HepG2 (cell line): ENCODE measurements at regions not wholly inside any gene's neighbourhood (a gene's known extent, or its start where the extent isn't known, plus 50 kb on each side); places are given as distances from the start of the nearest gene placed in this dataset.

Experiments used
- ATAC-seq: fragments of 200-7000 bp; cut with Tn5 transposase; 3 replicates; pipeline ENCODE4 v1.9.1; 2020; ENCODE audit warnings: mild to moderate bottlenecking, moderate library complexity
- BruUV-seq: library from RNA; stranded (reverse); fragments of 400-500 nt; replicated peaks from 2 replicates; lab custom pipeline; 2021; lab: Mats Ljungman, UMichigan
- CTCF ChIA-PET: fragments of 300-600 bp; formaldehyde crosslinking; extraction: SDS; loops from one replicate; lab custom pipeline; 2021; ENCODE audit warnings: low total read pairs, inconsistent platforms, low intra/inter-chr PET ratio; lab: Yijun Ruan, JAX
- POLR2A ChIA-PET: fragments of 350-600 bp; sonication (Branson Sonifier 250); formaldehyde crosslinking; loops from one replicate; lab custom pipeline; 2020; ENCODE audit warnings: antibody characterized with exemption, inconsistent platforms; lab: Yijun Ruan, JAX
- DNase-seq: peaks from one replicate; pipeline ENCODE4 v3.0.0-alpha.2; 2015; ENCODE audit warnings: low spot score
- FAIRE-seq: peaks from 3 replicates; lab custom pipeline; 2011; peaks lifted over from hg19 to GRCh38; lab: Jason Lieb, UNC
- H2AFZ ChIP-seq: one replicate; pipeline ENCODE4 v1.6.1; 2011; ENCODE audit warnings: low read length, inconsistent platforms
- H3K27ac ChIP-seq: fragments of 300-600 bp; 3 replicates; pipeline ENCODE4 v1.8.0; 2011; ENCODE audit warnings: mixed run types, mild to moderate bottlenecking, mixed read lengths, low read length, inconsistent platforms; ENCODE audit not compliant: insufficient read depth; ENCODE audit errors: extremely low read length
- H3K27me3 ChIP-seq, 2 experiments: fragments of 200-600 bp in 1 of 2; 2 replicates in 1 of 2; 3 replicates in 1 of 2; pipeline versions ENCODE4 v1.6.0 to v1.8.0; 2011; ENCODE audit warnings: low read length in 2 of 2, mild to moderate bottlenecking in 2 of 2, moderate library complexity in 2 of 2, inconsistent platforms in 1 of 2; ENCODE audit not compliant: insufficient read depth in 2 of 2, control insufficient read depth in 1 of 2
- H3K36me3 ChIP-seq, 2 experiments: fragments of 200-600 bp in 1 of 2; replicated peaks in 1 of 2; 2 replicates in 1 of 2; 3 replicates in 1 of 2; pipeline versions ENCODE4 v1.5.1 to v1.8.0; 2011; ENCODE audit warnings: low read length in 2 of 2, inconsistent platforms in 1 of 2; ENCODE audit not compliant: insufficient read depth in 2 of 2, control insufficient read depth in 1 of 2
- H3K4me1 ChIP-seq: 2 replicates; pipeline ENCODE4 v1.5.1; 2012; ENCODE audit warnings: low read length, inconsistent platforms; ENCODE audit not compliant: insufficient read depth
- H3K4me2 ChIP-seq: 2 replicates; pipeline ENCODE4 v1.6.0; 2011; ENCODE audit warnings: low read depth, low read length, inconsistent platforms
- H3K4me3 ChIP-seq, 3 experiments: fragments of 200-600 bp in 1 of 3; sonication (generic), shearing (Covaris generic) in 1 of 3; replicated peaks in 1 of 3; 2 replicates each; pipeline ENCODE4 v1.5.1; 2011 to 2016; ENCODE audit warnings: low read length in 3 of 3, inconsistent platforms in 2 of 3, low read depth in 2 of 3, mild to moderate bottlenecking in 2 of 3, control low read depth in 1 of 3, mixed read lengths in 1 of 3; ENCODE audit not compliant: insufficient read depth in 1 of 3
- H3K79me2 ChIP-seq: one replicate; pipeline ENCODE4 v1.6.1; 2011; ENCODE audit warnings: low read length, inconsistent platforms; ENCODE audit not compliant: insufficient read depth
- H3K9ac ChIP-seq: 2 replicates; pipeline ENCODE4 v1.6.0; 2011; ENCODE audit warnings: mild to moderate bottlenecking, low read depth, low read length, inconsistent platforms; ENCODE audit not compliant: insufficient read depth
- H3K9me3 ChIP-seq: 2 replicates; pipeline ENCODE4 v1.5.1; 2012; ENCODE audit warnings: mild to moderate bottlenecking, low read length
- H4K20me1 ChIP-seq: 2 replicates; pipeline ENCODE4 v1.6.0; 2011; ENCODE audit warnings: inconsistent platforms, mild to moderate bottlenecking, low read length, moderate library complexity; ENCODE audit not compliant: insufficient read depth
- CENPT ChIP-seq: sonication (generic); formaldehyde crosslinking; IDR thresholded peaks from 2 replicates; pipeline ENCODE4 v1.8.0; 2022; ENCODE audit warnings: low read depth, mild to moderate bottlenecking, moderate library complexity, missing genetic modification reagents
- ELF4 ChIP-seq: sonication (generic); formaldehyde crosslinking; IDR thresholded peaks from 2 replicates; pipeline ENCODE4 v1.5.0; 2020; ENCODE audit warnings: missing genetic modification reagents, mild to moderate bottlenecking, moderate library complexity, borderline replicate concordance
- JUND ChIP-seq: sonication (generic); formaldehyde crosslinking; IDR thresholded peaks from 2 replicates; pipeline ENCODE4 v1.8.0; 2022; ENCODE audit warnings: mild to moderate bottlenecking, missing genetic modification reagents
- KAT7 ChIP-seq: IDR thresholded peaks from 2 replicates; pipeline ENCODE4 v1.6.1; 2018; ENCODE audit warnings: borderline replicate concordance, missing compliant biosample characterization
- KDM5A ChIP-seq: fragments of 200-600 bp; sonication (generic); IDR thresholded peaks from 2 replicates; pipeline ENCODE4 v1.7.0; 2018; ENCODE audit warnings: antibody characterized with exemption, mild to moderate bottlenecking, low read length, borderline replicate concordance
- KDM6A ChIP-seq: IDR thresholded peaks from 2 replicates; pipeline ENCODE4 v1.6.1; 2016; ENCODE audit warnings: low read depth
- MED1 ChIP-seq: sonication (generic); formaldehyde crosslinking; IDR thresholded peaks from 2 replicates; pipeline ENCODE4 v1.4.0; 2020; ENCODE audit warnings: missing genetic modification reagents
- RAD21 ChIP-seq: fragments of 450-650 bp; formaldehyde crosslinking; IDR thresholded peaks from 2 replicates; pipeline ENCODE4 v1.5.0; 2020; ENCODE audit warnings: mild to moderate bottlenecking
- TBL1XR1 ChIP-seq: fragments of 150-350 bp; IDR thresholded peaks from 2 replicates; pipeline ENCODE4 v1.6.1; 2014; ENCODE audit warnings: borderline replicate concordance, low read length; ENCODE audit not compliant: partially characterized antibody
- XRCC5 ChIP-seq: fragments of 200-400 bp; formaldehyde crosslinking; optimal IDR thresholded peaks from 2 replicates; pipeline ENCODE3; 2017; ENCODE audit warnings: mild to moderate bottlenecking, low read length
- ZNF562 ChIP-seq: sonication (generic); formaldehyde crosslinking; IDR thresholded peaks from 2 replicates; pipeline ENCODE4 v1.8.0; 2022; ENCODE audit warnings: missing genetic modification reagents, borderline replicate concordance
- ZNF569 ChIP-seq: sonication (generic); formaldehyde crosslinking; IDR thresholded peaks from 2 replicates; pipeline ENCODE4 v1.5.0; 2020; ENCODE audit warnings: mild to moderate bottlenecking, missing genetic modification reagents, moderate library complexity, borderline replicate concordance
- ZNF772 ChIP-seq: sonication (generic); formaldehyde crosslinking; IDR thresholded peaks from 2 replicates; pipeline ENCODE4 v1.5.0; 2020; ENCODE audit warnings: mild to moderate bottlenecking, missing genetic modification reagents
- ZNF782 ChIP-seq: sonication (generic); formaldehyde crosslinking; IDR thresholded peaks from 2 replicates; pipeline ENCODE4 v1.4.0; 2020; ENCODE audit warnings: missing genetic modification reagents, mild to moderate bottlenecking, borderline replicate concordance
- WGBS: methylation state at CpG from one replicate; pipeline ENCODE4 v1.1.6; 2017; ENCODE audit warnings: low lambda C conversion rate; 5-methylcytosine and 5-hydroxymethylcytosine counted together
- in situ Hi-C: cut with HindIII; loops from 2 replicates; pipeline ENCODE4 v1.10.0; 2017; ENCODE audit warnings: low pct_unique_long_range_greater_than_20kb; ENCODE audit not compliant: extremely low pct_ligation_motif_present
- intact Hi-C: fragments of 100-400 bp; cut with micrococcal nuclease; formaldehyde crosslinking; loops from one replicate; pipeline ENCODE4 v1.10.0; 2022; ENCODE audit not compliant: unreplicated experiment
- TF ChIP-seq, protein P1 (sequence below): sonication (generic); formaldehyde crosslinking; IDR thresholded peaks from 2 replicates; pipeline ENCODE4 v1.4.0; 2020; ENCODE audit warnings: missing genetic modification reagents
- TF ChIP-seq, protein P2 (sequence below): sonication (generic); formaldehyde crosslinking; IDR thresholded peaks from 2 replicates; pipeline ENCODE4 v1.4.0; 2020; ENCODE audit warnings: mild to moderate bottlenecking, missing genetic modification reagents

- TF ChIP-seq, protein P1, sequence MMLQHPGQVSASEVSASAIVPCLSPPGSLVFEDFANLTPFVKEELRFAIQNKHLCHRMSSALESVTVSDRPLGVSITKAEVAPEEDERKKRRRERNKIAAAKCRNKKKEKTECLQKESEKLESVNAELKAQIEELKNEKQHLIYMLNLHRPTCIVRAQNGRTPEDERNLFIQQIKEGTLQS (CRISPR knock-in tag), result no peak
- TF ChIP-seq MED1 (no peak), KDM5A (no peak), ELF4 (CRISPR knock-in tag) (no peak), ZNF772 (CRISPR knock-in tag) (no peak)
These were observed 336.5 kb downstream of the PCDH20 start (continued) for GRCh38 chr13:61078976-61079770.

GRCh38 chr13:61052175-61052574 lies 363.5 kb downstream of the PCDH20 start:
- no peaks in the 10 kb centered on the region for H3K4me1 ChIP-seq
- FAIRE-seq (no peak), ATAC-seq (no peak), DNase-seq (no peak)
- no peaks in the 10 kb centered on the region for H3K36me3 ChIP-seq
- H3K4me2 ChIP-seq, result no peak overlapping the region
- H3K9me3 ChIP-seq, result no peaks in the 10 kb centered on the region
- no peak overlapping the region for H3K27ac ChIP-seq
- no peak overlapping the region for H3K9ac ChIP-seq
- H4K20me1 ChIP-seq, result no peaks in the 10 kb centered on the region
- no TSS peak for BruUV-seq
- no peaks in the 10 kb centered on the region for H3K27me3 ChIP-seq
- 0% methylated on average over 1 of the region's 1 CpG for WGBS
- ChIA-PET POLR2A (no interaction called here), CTCF (no interaction called here)
- H3K79me2 ChIP-seq, result no peaks in the 10 kb centered on the region
- no peak overlapping the region for H3K4me3 ChIP-seq
- in situ Hi-C loops (no loop called here), intact Hi-C loops (no loop called here)
- no peak overlapping the region for H2AFZ ChIP-seq
- TF ChIP-seq TBL1XR1, result no peak
- no peak for TF ChIP-seq KDM6A (CRISPR knock-in tag)
- no peak for TF ChIP-seq XRCC5
- TF ChIP-seq ZNF782 (CRISPR knock-in tag), result no peak
- no peak for TF ChIP-seq CENPT
- no peak for TF ChIP-seq RAD21
- TF ChIP-seq, protein P2, sequence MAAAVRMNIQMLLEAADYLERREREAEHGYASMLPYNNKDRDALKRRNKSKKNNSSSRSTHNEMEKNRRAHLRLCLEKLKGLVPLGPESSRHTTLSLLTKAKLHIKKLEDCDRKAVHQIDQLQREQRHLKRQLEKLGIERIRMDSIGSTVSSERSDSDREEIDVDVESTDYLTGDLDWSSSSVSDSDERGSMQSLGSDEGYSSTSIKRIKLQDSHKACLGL (CRISPR knock-in tag), result no peak
- no peak for TF ChIP-seq ZNF569 (CRISPR knock-in tag)
- TF ChIP-seq ZNF562, result no peak
- TF ChIP-seq JUND (CRISPR knock-in tag), result no peak
- TF ChIP-seq KAT7, result no peak
